AG09309 (cell line): ENCODE measurements at regions not wholly inside any gene's neighbourhood (a gene's known extent, or its start where the extent isn't known, plus 50 kb on each side); places are given as distances from the start of the nearest gene placed in this dataset.
"Not testable (repeated sequence)": the region's sequence is repeated elsewhere in the genome, so short reads cannot be mapped to it uniquely, and the experiment has no call there.

ENCODE experiments used
- DNase-seq: peaks from one replicate; pipeline ENCODE4 v3.0.0-alpha.2; 2010; ENCODE audit warnings: low read depth
- H3K4me3 ChIP-seq: 2 replicates; pipeline ENCODE4 v1.5.1; 2011; ENCODE audit warnings: mild to moderate bottlenecking, low read depth, low read length, moderate library complexity; ENCODE audit not compliant: control insufficient read depth
- TF ChIP-seq, protein P1 (sequence below): IDR thresholded peaks from 2 replicates; pipeline ENCODE4 v1.5.1; 2011; ENCODE audit warnings: mild to moderate bottlenecking, low read depth, low read length, inconsistent platforms; ENCODE audit not compliant: insufficient read depth, control insufficient read depth; ENCODE audit errors: missing control alignments

- TF ChIP-seq, protein P1, sequence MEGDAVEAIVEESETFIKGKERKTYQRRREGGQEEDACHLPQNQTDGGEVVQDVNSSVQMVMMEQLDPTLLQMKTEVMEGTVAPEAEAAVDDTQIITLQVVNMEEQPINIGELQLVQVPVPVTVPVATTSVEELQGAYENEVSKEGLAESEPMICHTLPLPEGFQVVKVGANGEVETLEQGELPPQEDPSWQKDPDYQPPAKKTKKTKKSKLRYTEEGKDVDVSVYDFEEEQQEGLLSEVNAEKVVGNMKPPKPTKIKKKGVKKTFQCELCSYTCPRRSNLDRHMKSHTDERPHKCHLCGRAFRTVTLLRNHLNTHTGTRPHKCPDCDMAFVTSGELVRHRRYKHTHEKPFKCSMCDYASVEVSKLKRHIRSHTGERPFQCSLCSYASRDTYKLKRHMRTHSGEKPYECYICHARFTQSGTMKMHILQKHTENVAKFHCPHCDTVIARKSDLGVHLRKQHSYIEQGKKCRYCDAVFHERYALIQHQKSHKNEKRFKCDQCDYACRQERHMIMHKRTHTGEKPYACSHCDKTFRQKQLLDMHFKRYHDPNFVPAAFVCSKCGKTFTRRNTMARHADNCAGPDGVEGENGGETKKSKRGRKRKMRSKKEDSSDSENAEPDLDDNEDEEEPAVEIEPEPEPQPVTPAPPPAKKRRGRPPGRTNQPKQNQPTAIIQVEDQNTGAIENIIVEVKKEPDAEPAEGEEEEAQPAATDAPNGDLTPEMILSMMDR: no peak
- H3K4me3 ChIP-seq: no peak overlapping the region
- DNase-seq: no peak
These were observed 1028.0 kb downstream of the TAF11L14 start for GRCh38 chr5:18662231-18662630.

- DNase-seq, H3K4me3 ChIP-seq: not testable (repeated sequence)
These were observed 1040.0 kb downstream of the TAF11L14 start for GRCh38 chr5:18674212-18674611.

- TF ChIP-seq, protein P1: no peak
- no peak for DNase-seq
- H3K4me3 ChIP-seq: no peak overlapping the region
These were observed 1040.8 kb downstream of the TAF11L14 start for GRCh38 chr5:18675041-18675440.

DNA sequence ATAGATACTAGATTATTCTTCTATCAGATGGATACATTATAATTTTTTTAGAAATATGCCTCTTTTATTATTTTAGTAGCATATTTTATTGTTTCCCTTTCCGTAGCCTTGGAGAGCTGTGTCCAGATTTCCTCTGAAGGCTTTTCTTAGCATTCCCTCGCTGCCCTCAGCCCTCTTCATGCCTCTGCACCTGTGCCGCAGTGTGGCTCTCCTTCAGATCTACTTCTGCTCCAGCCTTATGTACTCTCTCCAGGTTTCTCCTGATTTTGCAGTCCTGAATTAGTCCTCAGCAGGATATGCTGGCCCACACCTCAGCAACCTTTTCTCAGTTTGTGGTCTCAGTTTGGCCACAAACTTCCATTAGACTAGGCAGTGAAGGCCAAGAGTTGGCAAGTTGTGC lies 1052.0 kb downstream of the TAF11L14 start:
- no peak overlapping the region for H3K4me3 ChIP-seq
- no peak for DNase-seq
- TF ChIP-seq, protein P1: no peak

DNA sequence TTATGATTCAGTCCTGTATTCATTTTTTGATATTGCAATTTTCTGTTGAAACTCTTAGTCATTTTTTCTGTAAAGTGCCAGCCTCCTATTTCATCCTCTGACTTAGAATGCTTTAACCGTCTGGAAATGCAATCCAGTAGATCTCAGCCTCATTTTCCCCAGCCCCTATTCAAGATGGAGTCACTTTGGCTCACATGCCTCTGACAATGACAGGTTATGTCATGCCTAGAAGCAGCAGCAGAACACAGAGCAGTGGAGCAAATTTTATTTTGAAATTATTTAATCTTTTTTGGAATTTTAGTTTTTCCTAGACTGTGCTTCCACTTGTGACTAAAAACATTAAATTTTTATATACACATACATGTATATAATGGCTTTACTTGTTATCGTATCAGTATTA lies 1053.2 kb downstream of the TAF11L14 start:
- H3K4me3 ChIP-seq: no peak overlapping the region
- DNase-seq: no peak
- TF ChIP-seq, protein P1: no peak

GRCh38 chr5:18699681-18700080 lies 1065.4 kb downstream of the TAF11L14 start:
- H3K4me3 ChIP-seq: no peak overlapping the region
- TF ChIP-seq, protein P1: no peak
- DNase-seq: no peak

- TF ChIP-seq, protein P1: no peak
- no peak overlapping the region for H3K4me3 ChIP-seq
- no peak for DNase-seq
These were observed 1068.6 kb downstream of the TAF11L14 start for GRCh38 chr5:18702821-18703220.
